ENCODE measurements at regions not wholly inside any gene's neighbourhood (a gene's known extent, or its start where the extent isn't known, plus 50 kb on each side); places are given as distances from the start of the nearest gene placed in this dataset.

DNA sequence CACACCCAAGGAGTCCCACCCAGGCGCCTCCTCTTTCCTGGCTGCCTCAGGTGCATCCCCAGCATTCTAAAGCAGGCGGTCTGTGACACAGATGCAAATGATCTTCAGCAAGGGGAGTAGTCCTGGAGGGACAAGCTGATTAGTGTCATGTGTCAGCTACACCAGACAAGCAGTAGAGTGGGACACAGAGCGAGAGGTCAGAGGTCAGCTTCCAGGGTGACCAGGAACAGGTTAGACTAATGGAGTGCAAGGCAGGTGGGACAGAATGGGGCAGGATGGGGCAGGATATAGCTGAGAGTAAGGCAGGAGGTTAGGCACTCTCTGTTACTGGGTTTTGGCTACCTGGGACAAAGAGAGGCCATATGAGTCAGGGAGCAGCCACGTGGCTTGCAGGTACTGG lies 534.0 kb downstream of the FUT8 start:
- no peaks in the 10 kb centered on the region for H3K36me3 ChIP-seq (replicated peaks; ENCODE audit: insufficient read depth, low read depth)
- TF ChIP-seq, protein P1, sequence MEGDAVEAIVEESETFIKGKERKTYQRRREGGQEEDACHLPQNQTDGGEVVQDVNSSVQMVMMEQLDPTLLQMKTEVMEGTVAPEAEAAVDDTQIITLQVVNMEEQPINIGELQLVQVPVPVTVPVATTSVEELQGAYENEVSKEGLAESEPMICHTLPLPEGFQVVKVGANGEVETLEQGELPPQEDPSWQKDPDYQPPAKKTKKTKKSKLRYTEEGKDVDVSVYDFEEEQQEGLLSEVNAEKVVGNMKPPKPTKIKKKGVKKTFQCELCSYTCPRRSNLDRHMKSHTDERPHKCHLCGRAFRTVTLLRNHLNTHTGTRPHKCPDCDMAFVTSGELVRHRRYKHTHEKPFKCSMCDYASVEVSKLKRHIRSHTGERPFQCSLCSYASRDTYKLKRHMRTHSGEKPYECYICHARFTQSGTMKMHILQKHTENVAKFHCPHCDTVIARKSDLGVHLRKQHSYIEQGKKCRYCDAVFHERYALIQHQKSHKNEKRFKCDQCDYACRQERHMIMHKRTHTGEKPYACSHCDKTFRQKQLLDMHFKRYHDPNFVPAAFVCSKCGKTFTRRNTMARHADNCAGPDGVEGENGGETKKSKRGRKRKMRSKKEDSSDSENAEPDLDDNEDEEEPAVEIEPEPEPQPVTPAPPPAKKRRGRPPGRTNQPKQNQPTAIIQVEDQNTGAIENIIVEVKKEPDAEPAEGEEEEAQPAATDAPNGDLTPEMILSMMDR (IDR thresholded peaks at IDR 0.05; ENCODE audit: poor library complexity) = no peak
- TF ChIP-seq EZH2phosphoT487 (IDR thresholded peaks at IDR 0.05; ENCODE audit: low read depth, severe bottlenecking, unreplicated experiment) (no peak), EZH2 (IDR thresholded peaks at IDR 0.05; ENCODE audit: borderline replicate concordance) (no peak)
- H3K79me2 ChIP-seq = no peaks in the 10 kb centered on the region
- no peaks in the 10 kb centered on the region for H3K27me3 ChIP-seq
- H3K4me3 ChIP-seq = no peak overlapping the region
- H3K4me2 ChIP-seq = no peak overlapping the region
- H3K9me3 ChIP-seq (ENCODE audit: low read depth) = no peaks in the 10 kb centered on the region
- H3K27ac ChIP-seq = no peak overlapping the region
- no peaks in the 10 kb centered on the region for H3K9me2 ChIP-seq (replicated peaks; ENCODE audit: insufficient read depth)
- no peak overlapping the region for H2AFZ ChIP-seq
- no peaks in the 10 kb centered on the region for H4K20me1 ChIP-seq (ENCODE audit: insufficient read depth, poor library complexity, severe bottlenecking)
- H3K4me1 ChIP-seq (ENCODE audit: insufficient read depth) = no peaks in the 10 kb centered on the region
- WGBS (ENCODE audit: low lambda C conversion rate, missing lambda C conversion rate) = 83% methylated on average over 4 of the region's 4 CpGs
- no peak for DNase-seq (ENCODE audit: low spot score)

DNA sequence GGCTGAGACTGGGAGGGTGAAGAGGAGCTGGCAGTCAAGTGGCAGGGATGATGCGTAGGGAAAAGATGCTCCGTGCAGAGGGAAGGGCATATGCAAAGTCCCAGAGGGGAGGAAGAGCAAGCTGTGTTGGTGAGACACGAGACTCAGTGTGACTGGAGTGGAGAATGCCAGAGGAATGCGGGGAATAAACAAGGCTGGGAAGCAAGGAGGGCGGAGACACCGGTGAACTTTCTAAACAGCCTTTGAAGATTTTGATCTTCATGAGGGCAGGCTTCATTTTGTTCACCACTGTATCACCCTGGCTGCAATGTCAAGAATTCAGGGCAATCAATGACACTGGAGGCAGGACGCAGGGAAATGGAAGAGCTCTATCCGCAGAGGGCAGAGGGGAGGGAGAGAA lies 535.8 kb downstream of the FUT8 start:
- Histone ChIP-seq H2AFZ (no peak overlapping the region), H3K27me3 (no peaks in the 10 kb centered on the region), H3K4me2 (no peak overlapping the region), H3K27ac (no peak overlapping the region), H3K4me3 (no peak overlapping the region), H3K79me2 (no peaks in the 10 kb centered on the region), H3K9me2 (replicated peaks; ENCODE audit: insufficient read depth) (no peaks in the 10 kb centered on the region), H3K9me3 (ENCODE audit: low read depth) (no peaks in the 10 kb centered on the region), H3K4me1 (ENCODE audit: insufficient read depth) (no peaks in the 10 kb centered on the region), H4K20me1 (ENCODE audit: insufficient read depth, poor library complexity, severe bottlenecking) (no peaks in the 10 kb centered on the region), H3K36me3 (replicated peaks; ENCODE audit: insufficient read depth, low read depth) (no peaks in the 10 kb centered on the region)
- no peak for DNase-seq (ENCODE audit: low spot score)
- TF ChIP-seq, protein P1 (IDR thresholded peaks at IDR 0.05; ENCODE audit: poor library complexity) = no peak
- no peak for TF ChIP-seq EZH2 (IDR thresholded peaks at IDR 0.05; ENCODE audit: borderline replicate concordance)
- TF ChIP-seq EZH2phosphoT487 (IDR thresholded peaks at IDR 0.05; ENCODE audit: low read depth, severe bottlenecking, unreplicated experiment) = no peak
- WGBS (ENCODE audit: low lambda C conversion rate, missing lambda C conversion rate) = 53% methylated on average over 8 of the region's 8 CpGs

DNA sequence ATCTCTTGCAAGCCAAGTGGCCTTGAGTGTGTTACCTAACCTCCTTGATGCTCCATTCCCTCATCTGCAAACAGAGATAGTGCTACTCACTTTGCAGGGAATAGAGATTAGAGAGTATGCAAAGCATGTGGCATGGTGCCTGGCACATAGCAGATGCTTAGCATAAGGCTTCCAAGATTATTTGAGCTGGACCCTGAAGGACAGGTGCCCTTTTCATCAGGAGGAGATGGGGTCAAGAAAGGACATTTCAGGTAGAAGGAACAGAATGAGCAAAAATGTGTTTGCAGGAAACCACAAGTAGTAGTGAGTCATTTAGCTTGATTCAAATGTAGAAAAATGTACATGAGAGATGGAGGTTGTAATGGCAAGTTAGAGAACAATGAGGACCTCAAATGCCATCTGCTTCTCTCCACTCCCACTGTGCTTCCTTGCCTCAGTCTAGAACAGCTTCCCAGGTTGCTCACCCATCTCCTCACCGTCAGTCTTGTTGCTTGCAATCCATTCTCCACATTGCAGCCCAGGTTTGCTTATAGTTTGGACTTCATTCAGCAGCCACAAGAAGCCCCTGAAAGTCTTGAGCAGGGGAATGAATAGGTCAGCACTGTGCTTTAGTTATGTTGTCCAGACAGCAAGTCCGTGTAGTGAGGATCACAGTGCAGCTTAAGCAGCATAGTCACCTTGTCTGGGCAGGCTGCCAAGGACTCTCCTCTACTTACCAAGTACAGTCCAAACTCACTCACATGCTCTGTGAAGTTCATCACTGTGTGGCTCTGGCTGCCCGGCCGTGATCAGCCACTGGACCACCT lies 536.3 kb upstream of the CCDC196 start:
- peak; percentile 58 for DNase-seq (ENCODE audit: low spot score)
- Histone ChIP-seq H3K27ac (no peak overlapping the region), H4K20me1 (ENCODE audit: insufficient read depth, poor library complexity, severe bottlenecking) (no peaks in the 10 kb centered on the region), H2AFZ (no peak overlapping the region), H3K4me1 (ENCODE audit: insufficient read depth) (no peaks in the 10 kb centered on the region), H3K9me3 (ENCODE audit: low read depth) (no peaks in the 10 kb centered on the region), H3K79me2 (no peaks in the 10 kb centered on the region), H3K4me2 (no peak overlapping the region), H3K27me3 (no peaks in the 10 kb centered on the region), H3K9me2 (replicated peaks; ENCODE audit: insufficient read depth) (no peaks in the 10 kb centered on the region), H3K4me3 (no peak overlapping the region), H3K36me3 (replicated peaks; ENCODE audit: insufficient read depth, low read depth) (no peaks in the 10 kb centered on the region)
- TF ChIP-seq EZH2phosphoT487 (IDR thresholded peaks at IDR 0.05; ENCODE audit: low read depth, severe bottlenecking, unreplicated experiment) = no peak
- TF ChIP-seq EZH2 (IDR thresholded peaks at IDR 0.05; ENCODE audit: borderline replicate concordance) = no peak
- TF ChIP-seq, protein P1 (IDR thresholded peaks at IDR 0.05; ENCODE audit: poor library complexity) = no peak
- WGBS (ENCODE audit: low lambda C conversion rate, missing lambda C conversion rate) = 56% methylated on average over 4 of the region's 4 CpGs

All from hepatocyte (in vitro differentiated cells).